Stomach (tissue), 8 donors: ENCODE measurements at regions not wholly inside any gene's neighbourhood (a gene's known extent, or its start where the extent isn't known, plus 50 kb on each side); places are given as distances from the start of the nearest gene placed in this dataset.
A peak's percentile ranks its signal among the peaks of the same experiment; 100 is the strongest.

Experiments
- DNase-seq, 2 donors: peaks; one replicate each; pipeline versions ENCODE4 v3.0.0 to v3.0.0-alpha.2; 2013 to 2019
- H3K27ac ChIP-seq, 5 donors: fragments of 200-600 bp in 4 of 5; sonication (generic) in 4 of 5; one replicate each; pipeline ENCODE4 v1.5.1; 2013 to 2019; ENCODE audit warnings: mild to moderate bottlenecking in 1 of 5, moderate library complexity in 1 of 5
- H3K27me3 ChIP-seq, 3 donors: fragments of 200-600 bp; sonication (generic); one replicate each; pipeline ENCODE4 v1.5.1; 2017 to 2019; ENCODE audit warnings: mixed run types in 1 of 3
- H3K36me3 ChIP-seq, 4 donors: fragments of 200-600 bp; sonication (generic); 1 replicate in 3 of 4; 2 replicates in 1 of 4; pipeline ENCODE4 v1.5.1; 2016 to 2019
- H3K4me1 ChIP-seq, 4 donors: fragments of 200-600 bp; sonication (generic); one replicate each; pipeline ENCODE4 v1.5.1; 2016 to 2019
- H3K4me3 ChIP-seq, 4 donors: fragments of 200-600 bp; sonication (generic) in 3 of 4; one replicate each; pipeline ENCODE4 v1.5.1; 2016 to 2019; ENCODE audit warnings: mild to moderate bottlenecking in 1 of 4
- H3K9me3 ChIP-seq, 4 donors: fragments of 200-600 bp; sonication (generic); one replicate each; pipeline ENCODE4 v1.5.1; 2016 to 2019
- CTCF ChIP-seq, 7 experiments: fragments of 450-650 bp in 4 of 7; fragments of 200-600 bp in 3 of 7; sonication (generic) in 3 of 7; IDR thresholded peaks; one replicate each; pipeline ENCODE4 v1.5.1; 2016 to 2019; ENCODE audit warnings: antibody characterized with exemption in 7 of 7, control low read depth in 2 of 7, mild to moderate bottlenecking in 1 of 7
- EP300 ChIP-seq: sonication (generic); formaldehyde crosslinking; IDR thresholded peaks from one replicate; pipeline ENCODE4 v1.6.1; 2017; ENCODE audit warnings: antibody characterized with exemption
- POLR2A ChIP-seq, 4 donors: fragments of 450-650 bp; IDR thresholded peaks; one replicate each; pipeline ENCODE4 v1.6.1; 2016; ENCODE audit warnings: antibody characterized with exemption in 4 of 4, control low read depth in 2 of 4, mild to moderate bottlenecking in 1 of 4, moderate library complexity in 1 of 4
- POLR2AphosphoS5 ChIP-seq, 3 donors: sonication (generic); formaldehyde crosslinking; IDR thresholded peaks; one replicate each; pipeline ENCODE4 v1.6.1; 2016; ENCODE audit warnings: antibody characterized with exemption in 3 of 3
- WGBS, 5 donors: extraction: QIAGEN DNeasy Blood & Tissue Kit in 3 of 5; methylation state at CpG; one replicate each; pipeline versions ENCODE4 v1.1.5 to v1.1.7; 2013 to 2018; 5-methylcytosine and 5-hydroxymethylcytosine counted together
- intact Hi-C: fragments of 100-400 bp; cut with DNase I; formaldehyde crosslinking; loops from one replicate; pipeline ENCODE4 v1.15.1; 2023; ENCODE audit warnings: low total_unique reads
- donor health status: healthy with polysubstance abuse.
- donor health status: Bipolar disorder and iron deficiency.
- donor health status: healthy.

GRCh38 chr2:238716171-238716570, 131.7 kb upstream of the TWIST2 start:
- no peak overlapping the region for H3K4me3 ChIP-seq
- H3K27ac ChIP-seq = no peak overlapping the region
- intact Hi-C loops = no loop called here
- WGBS, 5 donors = 84 to 90% (median 86%) methylated on average over 12 of the region's 12 CpGs
- no peaks in the 10 kb centered on the region for H3K9me3 ChIP-seq
- DNase-seq = no peak
- peaks cover 0 to 9% (median 3%) of the 10 kb centered on the region in 3 donors for H3K27me3 ChIP-seq
- peaks cover 0 to 14% (median 2%) of the 10 kb centered on the region in 4 donors for H3K4me1 ChIP-seq
- TF ChIP-seq EP300 (no peak), CTCF (IDR thresholded peaks at IDR 0.05) (no peak), POLR2AphosphoS5 (IDR thresholded peaks at IDR 0.05) (no peak), POLR2A (IDR thresholded peaks at IDR 0.05) (no peak)
- H3K36me3 ChIP-seq = no peaks in the 10 kb centered on the region

- no peak overlapping the region for H3K4me3 ChIP-seq
- 49 to 64% (median 57%) methylated on average over 17 of the region's 17 CpGs for WGBS, 5 donors
- TF ChIP-seq EP300 (no peak), POLR2AphosphoS5 (IDR thresholded peaks at IDR 0.05) (no peak), CTCF (IDR thresholded peaks at IDR 0.05) (no peak)
- H3K36me3 ChIP-seq = no peaks in the 10 kb centered on the region
- peaks cover 0 to 9% (median 3%) of the 10 kb centered on the region in 3 donors for H3K27me3 ChIP-seq
- DNase-seq = no peak
- no peaks in the 10 kb centered on the region for H3K9me3 ChIP-seq
- peaks cover 0 to 14% (median 2%) of the 10 kb centered on the region in 4 donors for H3K4me1 ChIP-seq
- intact Hi-C loops = no loop called here
- H3K27ac ChIP-seq = no peak overlapping the region
Observed at GRCh38 chr2:238716585-238716984, 131.3 kb upstream of the TWIST2 start.

DNA sequence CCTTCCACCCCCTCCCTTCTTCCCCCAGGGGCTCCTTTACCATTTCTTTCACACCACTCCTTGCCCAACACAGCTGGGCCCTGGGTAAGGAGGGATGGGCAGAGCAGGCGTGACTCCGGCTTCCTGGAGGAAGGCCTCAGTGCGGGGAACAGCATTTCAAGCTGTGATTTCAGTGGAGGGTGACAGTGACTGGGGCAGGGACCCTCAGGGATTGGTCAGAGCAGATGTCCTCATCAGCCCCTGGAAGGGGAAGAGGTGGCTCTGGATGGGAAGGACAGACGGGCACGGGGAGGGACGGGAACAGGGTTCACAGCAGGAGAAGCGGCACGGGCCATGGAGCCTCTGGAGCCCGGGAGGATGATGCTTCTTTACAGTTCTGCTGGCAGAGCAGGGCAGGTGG, 130.8 kb upstream of the TWIST2 start:
- H3K27me3 ChIP-seq = peaks cover 0 to 9% (median 3%) of the 10 kb centered on the region in 3 donors
- H3K4me1 ChIP-seq = peaks cover 0 to 14% (median 2%) of the 10 kb centered on the region in 4 donors
- DNase-seq = no peak
- H3K9me3 ChIP-seq = no peaks in the 10 kb centered on the region
- H3K36me3 ChIP-seq = no peaks in the 10 kb centered on the region
- intact Hi-C loops = no loop called here
- no peak overlapping the region for H3K4me3 ChIP-seq
- no peak overlapping the region for H3K27ac ChIP-seq
- TF ChIP-seq EP300 (no peak), CTCF (IDR thresholded peaks at IDR 0.05) (no peak), POLR2A (IDR thresholded peaks at IDR 0.05) (no peak)
- WGBS, 5 donors = 80 to 87% (median 81%) methylated on average over 9 of the region's 9 CpGs

DNA sequence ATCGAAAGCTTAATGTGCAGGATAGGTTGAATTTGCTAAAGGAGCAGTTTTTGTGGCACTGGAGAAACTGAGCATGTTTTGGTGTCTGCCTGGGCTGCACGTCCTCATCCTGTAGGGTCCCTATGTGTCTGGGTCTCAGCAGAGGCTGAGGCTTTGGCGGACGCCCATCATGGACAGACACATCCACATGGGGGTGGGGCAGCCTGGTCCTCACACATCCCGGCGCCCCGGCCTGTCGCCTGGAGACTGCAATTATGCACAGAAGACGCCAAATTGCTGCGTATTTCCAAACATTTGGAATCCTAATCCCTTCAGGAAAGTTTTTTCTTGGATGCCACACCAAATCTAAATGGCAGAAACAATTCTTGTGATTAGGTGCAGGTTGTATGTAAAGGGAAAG, 128.2 kb upstream of the TWIST2 start:
- intact Hi-C loops = no loop called here
- peaks cover 0 to 8% (median 0%) of the 10 kb centered on the region in 4 donors for H3K4me1 ChIP-seq

DNA sequence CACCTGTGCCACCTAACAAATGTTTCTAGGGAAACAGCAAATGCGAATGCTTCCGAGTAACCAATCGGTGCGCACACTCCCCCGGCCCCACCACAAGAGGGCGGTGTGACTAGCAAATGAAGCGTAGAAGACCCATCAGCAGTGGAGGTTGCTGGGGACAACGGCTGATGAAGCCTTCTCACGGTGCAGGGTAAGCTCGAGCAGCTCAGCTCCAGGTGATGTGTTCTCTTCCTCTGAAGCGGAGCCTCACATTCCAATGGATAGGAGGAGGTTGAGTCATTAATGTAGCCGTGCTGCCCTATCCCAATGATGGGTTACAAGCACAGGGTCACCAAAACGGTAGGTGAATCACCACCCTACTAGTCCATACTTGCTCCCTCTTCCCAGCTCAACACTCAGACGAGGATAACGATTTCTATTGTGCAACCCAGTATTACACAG, 127.6 kb upstream of the TWIST2 start:
- H3K27me3 ChIP-seq = peaks cover 0 to 9% (median 3%) of the 10 kb centered on the region in 3 donors
- H3K27ac ChIP-seq = no peak overlapping the region
- no peak overlapping the region for H3K4me3 ChIP-seq
- peaks cover 0 to 13% (median 0%) of the 10 kb centered on the region in 4 donors for H3K4me1 ChIP-seq
- WGBS, 5 donors = 26 to 39% (median 33%) methylated on average over 15 of the region's 15 CpGs
- H3K9me3 ChIP-seq = no peaks in the 10 kb centered on the region
- peak; percentile 54 to 78 for DNase-seq
- no peak for TF ChIP-seq POLR2AphosphoS5 (IDR thresholded peaks at IDR 0.05)
- peak in 5 of 7 experiments; percentile 34 to 68 (median 51) for TF ChIP-seq CTCF (IDR thresholded peaks at IDR 0.05)
- no peaks in the 10 kb centered on the region for H3K36me3 ChIP-seq
- intact Hi-C loops = no loop called here

More for the DNA sequence above, 128.2 kb upstream of the TWIST2 start:
- TF ChIP-seq EP300 (no peak), POLR2A (IDR thresholded peaks at IDR 0.05) (no peak)
- no peak overlapping the region for H3K27ac ChIP-seq
- H3K27me3 ChIP-seq = peaks cover 0 to 9% (median 3%) of the 10 kb centered on the region in 3 donors
- no peaks in the 10 kb centered on the region for H3K9me3 ChIP-seq
- no peak overlapping the region for H3K4me3 ChIP-seq
- H3K36me3 ChIP-seq = no peaks in the 10 kb centered on the region
- WGBS, 5 donors = 69 to 80% (median 75%) methylated on average over 10 of the region's 10 CpGs
- no peak for DNase-seq
